ENCODE measurements at regions not wholly inside any gene's neighbourhood (a gene's known extent, or its start where the extent isn't known, plus 50 kb on each side); places are given as distances from the start of the nearest gene placed in this dataset.

GRCh38 chr9:108270561-108270960 is 585.2 kb downstream of the ACTL7B start:
- TF ChIP-seq CTCF (IDR thresholded peaks at IDR 0.05; ENCODE audit: insufficient read depth, low read depth, low read length, missing control alignments), result no peak
- H3K4me3 ChIP-seq (ENCODE audit: low read depth, low read length), result no peak overlapping the region
- DNase-seq (ENCODE audit: low read depth), result no peak

GRCh38 chr9:108270051-108270450 is 585.7 kb downstream of the ACTL7B start:
- TF ChIP-seq CTCF (IDR thresholded peaks at IDR 0.05; ENCODE audit: insufficient read depth, low read depth, low read length, missing control alignments), result no peak
- no peak overlapping the region for H3K4me3 ChIP-seq (ENCODE audit: low read depth, low read length)
- no peak for DNase-seq (ENCODE audit: low read depth)

DNA sequence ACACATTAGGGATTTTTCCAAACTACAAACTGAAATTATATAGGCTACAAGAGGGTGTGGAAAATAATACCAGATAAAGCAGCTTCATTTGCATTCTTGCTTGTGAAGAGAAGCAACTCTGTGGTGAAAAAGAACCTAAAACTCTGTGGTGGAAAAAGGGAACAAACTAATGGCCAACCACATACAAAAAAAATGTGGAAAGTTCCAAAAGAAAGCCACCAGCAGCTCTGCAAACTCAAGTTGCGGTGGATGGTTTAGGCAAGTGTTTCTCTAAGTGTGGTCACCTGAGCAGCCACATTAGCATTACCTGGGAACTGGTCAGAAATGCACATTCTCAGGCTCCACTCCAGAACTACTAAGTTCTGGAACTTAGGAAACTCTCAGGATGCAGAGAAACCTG is 586.4 kb downstream of the ACTL7B start:
- no peak overlapping the region for H3K4me3 ChIP-seq (ENCODE audit: low read depth, low read length)
- no peak for TF ChIP-seq CTCF (IDR thresholded peaks at IDR 0.05; ENCODE audit: insufficient read depth, low read depth, low read length, missing control alignments)
- peak; percentile 50 for DNase-seq (ENCODE audit: low read depth)

GRCh38 chr9:108265065-108265464 is 590.7 kb downstream of the ACTL7B start:
- DNase-seq (ENCODE audit: low read depth), result no peak
- H3K4me3 ChIP-seq (ENCODE audit: low read depth, low read length), result no peak overlapping the region
- no peak for TF ChIP-seq CTCF (IDR thresholded peaks at IDR 0.05; ENCODE audit: insufficient read depth, low read depth, low read length, missing control alignments)

GRCh38 chr9:108264093-108264492 is 591.7 kb downstream of the ACTL7B start:
- no peak overlapping the region for H3K4me3 ChIP-seq (ENCODE audit: low read depth, low read length)
- no peak for DNase-seq (ENCODE audit: low read depth)
- TF ChIP-seq CTCF (IDR thresholded peaks at IDR 0.05; ENCODE audit: insufficient read depth, low read depth, low read length, missing control alignments), result no peak

DNA sequence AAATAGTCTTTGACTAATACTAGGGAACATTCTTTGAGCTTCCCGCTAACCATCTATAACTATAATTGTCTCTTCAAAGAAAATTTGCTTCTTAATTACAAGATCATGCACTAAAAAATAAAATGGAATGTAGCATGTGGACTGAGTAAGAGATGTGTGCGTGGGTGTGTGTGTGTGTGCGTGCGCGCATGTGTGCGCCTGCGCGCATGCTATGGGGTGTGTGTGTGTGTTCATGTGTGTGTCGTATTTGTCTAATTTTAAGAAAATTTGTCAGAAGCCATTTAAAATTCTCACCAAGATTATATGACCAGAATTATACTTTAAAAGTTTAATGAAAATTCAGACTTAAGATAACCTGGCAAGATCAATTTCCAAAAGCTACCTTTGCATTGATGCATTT is 593.0 kb downstream of the ACTL7B start:
- no peak for DNase-seq (ENCODE audit: low read depth)
- no peak for TF ChIP-seq CTCF (IDR thresholded peaks at IDR 0.05; ENCODE audit: insufficient read depth, low read depth, low read length, missing control alignments)
- no peak overlapping the region for H3K4me3 ChIP-seq (ENCODE audit: low read depth, low read length)

DNA sequence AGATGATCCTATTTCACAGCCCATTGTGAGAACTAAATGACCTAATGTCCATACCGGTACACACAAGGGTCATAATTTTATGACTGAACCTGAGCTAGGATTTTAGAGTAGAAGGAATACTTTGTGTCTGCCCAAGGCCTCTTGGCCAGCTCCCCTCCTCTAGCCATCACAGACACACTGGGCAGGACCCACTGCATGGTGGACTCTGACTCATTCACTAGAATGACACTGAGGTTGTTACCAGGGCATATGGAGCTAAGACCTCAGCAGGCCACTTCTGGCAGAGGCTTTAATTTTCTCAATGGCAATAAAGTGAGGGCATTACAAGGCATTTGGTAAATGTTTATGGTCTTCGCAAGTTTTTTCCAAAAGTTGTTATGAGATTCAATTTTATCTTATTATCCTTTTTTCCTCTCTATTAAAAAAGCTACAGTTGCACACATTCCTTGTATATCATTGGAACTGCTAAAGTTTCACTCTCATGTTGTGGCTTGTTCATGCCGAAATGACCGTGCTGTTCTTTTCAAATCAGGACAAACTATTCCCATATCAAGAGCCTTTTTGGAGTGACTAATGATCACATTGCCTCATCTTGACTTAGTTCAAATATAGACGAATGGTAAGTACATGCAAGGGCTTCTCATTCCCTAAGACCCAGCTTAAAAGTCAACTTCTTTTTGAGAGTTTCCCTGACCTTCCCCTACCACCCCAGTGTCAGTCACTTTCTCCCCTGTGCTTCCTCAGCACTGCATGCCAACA is 595.7 kb downstream of the ACTL7B start:
- no peak overlapping the region for H3K4me3 ChIP-seq (ENCODE audit: low read depth, low read length)
- DNase-seq (ENCODE audit: low read depth), result no peak
- TF ChIP-seq CTCF (IDR thresholded peaks at IDR 0.05; ENCODE audit: insufficient read depth, low read depth, low read length, missing control alignments), result no peak
